H1 (cell line): ENCODE measurements at regions not wholly inside any gene's neighbourhood (a gene's known extent, or its start where the extent isn't known, plus 50 kb on each side); places are given as distances from the start of the nearest gene placed in this dataset.

Experiments used
- CTCF ChIA-PET: fragments of 300-600 bp; sonication (Branson Sonifier 250); formaldehyde crosslinking; loops from one replicate; lab custom pipeline; 2021; ENCODE audit not compliant: partially characterized antibody; lab: Charles Lee
- POLR2A ChIA-PET: fragments of 300-600 bp; sonication (Branson Sonifier 250); formaldehyde crosslinking; loops from one replicate; lab custom pipeline; 2021; ENCODE audit warnings: inconsistent platforms; ENCODE audit not compliant: partially characterized antibody; lab: Charles Lee
- DNase-seq, 2 experiments: peaks; one replicate each; pipeline versions ENCODE4 v3.0.0 to v3.0.0-alpha.2; 2010 to 2022; ENCODE audit warnings: low spot score in 2 of 2, low read depth in 1 of 2, mixed read lengths in 1 of 2
- FAIRE-seq: peaks from 2 replicates; lab custom pipeline; 2011; peaks lifted over from hg19 to GRCh38; lab: Jason Lieb, UNC
- H2AFZ ChIP-seq: 2 replicates; pipeline ENCODE4 v1.8.1; 2012; ENCODE audit warnings: low read length, inconsistent platforms
- H2AK5ac ChIP-seq: 2 replicates; pipeline ENCODE4 v1.6.1; 2013; ENCODE audit warnings: low read depth, low read length
- H2BK120ac ChIP-seq: replicated peaks from 2 replicates; pipeline ENCODE3; 2013; ENCODE audit warnings: low read depth, low read length, inconsistent platforms
- H2BK12ac ChIP-seq: 2 replicates; pipeline ENCODE4 v1.6.1; 2013; ENCODE audit warnings: low read depth, low read length
- H2BK15ac ChIP-seq: 2 replicates; pipeline ENCODE4 v1.6.1; 2013; ENCODE audit warnings: low read length
- H2BK20ac ChIP-seq: 2 replicates; pipeline ENCODE4 v1.6.1; 2013; ENCODE audit warnings: low read length
- H2BK5ac ChIP-seq: 2 replicates; pipeline ENCODE4 v1.6.1; 2013; ENCODE audit warnings: low read depth, low read length
- H3K14ac ChIP-seq: 2 replicates; pipeline ENCODE4 v1.6.1; 2013; ENCODE audit warnings: inconsistent platforms; ENCODE audit not compliant: insufficient read length
- H3K18ac ChIP-seq: 2 replicates; pipeline ENCODE4 v1.6.1; 2013; ENCODE audit warnings: low read length; ENCODE audit errors: extremely low read depth
- H3K23ac ChIP-seq: 2 replicates; pipeline ENCODE4 v1.6.1; 2013; ENCODE audit warnings: inconsistent platforms; ENCODE audit not compliant: insufficient read length
- H3K23me2 ChIP-seq: 2 replicates; pipeline ENCODE4 v1.6.1; 2013; ENCODE audit warnings: low read depth, low read length
- H3K27ac ChIP-seq: 2 replicates; pipeline ENCODE4 v1.6.1; 2011; ENCODE audit warnings: low read depth, low read length, inconsistent platforms
- H3K27me3 ChIP-seq, 4 experiments: replicated peaks in 1 of 4; 1 replicate in 1 of 4; 2 replicates in 3 of 4; pipeline versions ENCODE4 v1.6.1 to v1.8.1; 2011 to 2013; ENCODE audit warnings: low read length in 3 of 4, mild to moderate bottlenecking in 3 of 4, inconsistent platforms in 2 of 4, mixed read lengths in 2 of 4, moderate library complexity in 1 of 4; ENCODE audit not compliant: control insufficient read depth in 3 of 4, insufficient read depth in 3 of 4; ENCODE audit errors: extremely low read depth in 1 of 4
- H3K36me3 ChIP-seq, 4 experiments: 2 replicates each; pipeline versions ENCODE4 v1.6.1 to v1.8.1; 2011 to 2013; ENCODE audit warnings: mild to moderate bottlenecking in 4 of 4, low read length in 3 of 4, moderate library complexity in 2 of 4, control low read depth in 1 of 4, inconsistent platforms in 1 of 4; ENCODE audit not compliant: insufficient read depth in 4 of 4, control insufficient read depth in 2 of 4
- H3K4ac ChIP-seq: replicated peaks from 2 replicates; pipeline ENCODE3; 2013; ENCODE audit warnings: low read length, low read depth, mixed read lengths, inconsistent platforms; ENCODE audit not compliant: insufficient read length
- H3K4me1 ChIP-seq, 4 experiments: replicated peaks in 1 of 4; 1 replicate in 1 of 4; 2 replicates in 3 of 4; pipeline versions ENCODE4 v1.6.1 to v1.8.1; 2011 to 2013; ENCODE audit warnings: low read length in 3 of 4, inconsistent platforms in 2 of 4, mixed read lengths in 1 of 4; ENCODE audit not compliant: insufficient read depth in 4 of 4, control insufficient read depth in 3 of 4
- H3K4me2 ChIP-seq, 2 experiments: 2 replicates each; pipeline versions ENCODE4 v1.6.1 to v1.8.1; 2011 to 2013; ENCODE audit warnings: low read depth in 2 of 2, low read length in 2 of 2, control low read depth in 1 of 2, inconsistent platforms in 1 of 2, mild to moderate bottlenecking in 1 of 2; ENCODE audit not compliant: insufficient read depth in 1 of 2
- H3K4me3 ChIP-seq, 4 experiments: fragments of 200-600, 300-600 bp in 1 of 4; sonication (generic), shearing (Covaris generic), sonication (Bioruptor Twin) in 1 of 4; 2 replicates each; pipeline versions ENCODE4 v1.5.1 to v1.8.1; 2011 to 2016; ENCODE audit warnings: low read length in 4 of 4, low read depth in 3 of 4, control low read depth in 2 of 4, inconsistent platforms in 2 of 4, mild to moderate bottlenecking in 2 of 4, mixed read lengths in 1 of 4, moderate library complexity in 1 of 4; ENCODE audit not compliant: insufficient read depth in 2 of 4; ENCODE audit errors: extremely low read depth in 1 of 4
- H3K56ac ChIP-seq: replicated peaks from 2 replicates; pipeline ENCODE3; 2013; ENCODE audit warnings: low read depth, mild to moderate bottlenecking, mixed read lengths, low read length, inconsistent platforms; ENCODE audit not compliant: insufficient read length
- H3K79me1 ChIP-seq: 2 replicates; pipeline ENCODE4 v1.6.1; 2013; ENCODE audit warnings: low read depth, low read length, control low read depth
- H3K79me2 ChIP-seq, 2 experiments: 2 replicates each; pipeline versions ENCODE4 v1.6.1 to v1.8.1; 2012 to 2013; ENCODE audit warnings: low read length in 2 of 2, mild to moderate bottlenecking in 2 of 2, inconsistent platforms in 1 of 2; ENCODE audit not compliant: insufficient read depth in 2 of 2, control insufficient read depth in 1 of 2
- H3K9ac ChIP-seq, 4 experiments: replicated peaks in 1 of 4; 1 replicate in 1 of 4; 2 replicates in 3 of 4; pipeline versions ENCODE4 v1.6.1 to v1.8.1; 2011 to 2013; ENCODE audit warnings: low read depth in 3 of 4, low read length in 3 of 4, control low read depth in 2 of 4, mild to moderate bottlenecking in 2 of 4, moderate library complexity in 2 of 4, inconsistent platforms in 1 of 4; ENCODE audit errors: extremely low read depth in 1 of 4
- H3K9me3 ChIP-seq, 2 experiments: 2 replicates each; pipeline versions ENCODE4 v1.6.1 to v1.8.1; 2012 to 2013; ENCODE audit warnings: mild to moderate bottlenecking in 2 of 2, moderate library complexity in 2 of 2, control low read depth in 1 of 2, inconsistent platforms in 1 of 2, low read depth in 1 of 2, low read length in 1 of 2, mixed read lengths in 1 of 2; ENCODE audit not compliant: insufficient read depth in 2 of 2
- H4K20me1 ChIP-seq, 2 experiments: replicated peaks in 1 of 2; 2 replicates each; pipeline versions ENCODE3 to v1.8.1; 2011 to 2013; ENCODE audit warnings: inconsistent platforms in 2 of 2, low read length in 2 of 2, mild to moderate bottlenecking in 1 of 2; ENCODE audit not compliant: insufficient read depth in 2 of 2, control insufficient read depth in 1 of 2
- H4K5ac ChIP-seq: 2 replicates; pipeline ENCODE4 v1.6.1; 2013; ENCODE audit warnings: low read length, low read depth, mixed read lengths, inconsistent platforms; ENCODE audit not compliant: insufficient read length
- H4K8ac ChIP-seq: 2 replicates; pipeline ENCODE4 v1.8.0; 2013; ENCODE audit warnings: mild to moderate bottlenecking, moderate library complexity, low read length, inconsistent platforms; ENCODE audit not compliant: insufficient read depth; ENCODE audit errors: extremely low read depth
- H4K91ac ChIP-seq: replicated peaks from 2 replicates; pipeline ENCODE3; 2013; ENCODE audit warnings: low read length, mixed read lengths, inconsistent platforms; ENCODE audit not compliant: insufficient read length
- ASH2L ChIP-seq: fragments of 200-600, 300-600 bp; sonication (generic); IDR thresholded peaks from one replicate; pipeline ENCODE4 v1.7.1; 2017; ENCODE audit warnings: low read length
- CBX5 ChIP-seq: fragments of 300-800, 300-1000 bp; sonication (generic); IDR thresholded peaks from 2 replicates; pipeline ENCODE4 v1.7.1; 2016; ENCODE audit warnings: antibody characterized with exemption, low read length, low read depth
- CBX8 ChIP-seq: fragments of 300-800, 300-1000 bp; sonication (generic); IDR thresholded peaks from 2 replicates; pipeline ENCODE4 v1.7.1; 2016; ENCODE audit warnings: low read depth, low read length, borderline replicate concordance
- CEBPB ChIP-seq: IDR thresholded peaks from 2 replicates; pipeline ENCODE4 v1.6.1; 2012; ENCODE audit warnings: low read depth, low read length
- EGR1 ChIP-seq: IDR thresholded peaks from 2 replicates; pipeline ENCODE4 v1.6.1; 2011; ENCODE audit warnings: low read depth, low read length, borderline replicate concordance
- HDAC2 ChIP-seq, 2 experiments: fragments of 300-600 bp in 1 of 2; sonication (generic) in 1 of 2; IDR thresholded peaks; 2 replicates each; pipeline ENCODE4 v1.6.1; 2011 to 2012; ENCODE audit warnings: low read depth in 2 of 2, low read length in 2 of 2, mild to moderate bottlenecking in 2 of 2, moderate library complexity in 2 of 2, borderline replicate concordance in 1 of 2, inconsistent platforms in 1 of 2
- KDM5A ChIP-seq: fragments of 200-600 bp; IDR thresholded peaks from 2 replicates; pipeline ENCODE4 v1.7.1; 2012; ENCODE audit warnings: mild to moderate bottlenecking, low read length, inconsistent platforms, mixed read lengths
- NRF1 ChIP-seq: IDR thresholded peaks from 2 replicates; pipeline ENCODE4 v1.6.1; 2011; ENCODE audit warnings: mild to moderate bottlenecking, low read depth, low read length, improper control_type of control experiment
- RFX5 ChIP-seq: IDR thresholded peaks from 2 replicates; pipeline ENCODE4 v1.6.1; 2011; ENCODE audit warnings: low read depth, low read length, improper control_type of control experiment, borderline replicate concordance
- SIN3A ChIP-seq, 2 experiments: IDR thresholded peaks in 1 of 2; conservative IDR thresholded peaks in 1 of 2; 2 replicates each; pipeline ENCODE4 v1.6.1; 2011 to 2012; ENCODE audit warnings: low read length in 2 of 2, improper control_type of control experiment in 1 of 2, low read depth in 1 of 2, mild to moderate bottlenecking in 1 of 2
- SUZ12 ChIP-seq: fragments of 200-600 bp; sonication (generic); IDR thresholded peaks from 2 replicates; pipeline ENCODE4 v1.6.1; 2012; ENCODE audit warnings: mild to moderate bottlenecking, inconsistent platforms, low read length, moderate library complexity, mixed read lengths
- TEAD4 ChIP-seq: IDR thresholded peaks from 2 replicates; pipeline ENCODE4 v1.6.1; 2012; ENCODE audit warnings: low read depth, low read length, inconsistent platforms, mixed read lengths
- ZNF274 ChIP-seq: IDR thresholded peaks from 2 replicates; pipeline ENCODE4 v1.7.0; 2012; ENCODE audit warnings: low read length, borderline replicate concordance; ENCODE audit errors: extremely low read depth
- WGBS, 2 experiments: shearing (Covaris generic) in 1 of 2; methylation state at CpG; one replicate each; pipeline versions ENCODE4 v1.1.6 to v1.1.7; 2013 to 2015; ENCODE audit warnings: low lambda C conversion rate in 2 of 2, mixed read lengths in 2 of 2, inconsistent platforms in 1 of 2, low coverage in 1 of 2, missing lambda C conversion rate in 1 of 2; ENCODE audit not compliant: insufficient replicate concordance in 2 of 2, insufficient coverage in 1 of 2, insufficient read length in 1 of 2; ENCODE audit errors: extremely low coverage in 1 of 2, missing lambda C conversion rate in 1 of 2; 5-methylcytosine and 5-hydroxymethylcytosine counted together
- TF ChIP-seq, protein P1 (sequence below): IDR thresholded peaks from 2 replicates; pipeline ENCODE4 v1.6.1; 2011; ENCODE audit warnings: low read length, improper control_type of control experiment

- ChIA-PET CTCF (no interaction called here), POLR2A (no interaction called here)
- Histone ChIP-seq H2AFZ (no peak overlapping the region), H3K4me2 (no peak overlapping the region), H3K36me3 (no peaks in the 10 kb centered on the region), H2AK5ac (no peak overlapping the region), H3K79me1 (no peaks in the 10 kb centered on the region), H3K18ac (no peak overlapping the region), H3K27ac (no peak overlapping the region), H2BK15ac (no peak overlapping the region), H3K4ac (no peak overlapping the region), H2BK5ac (no peak overlapping the region), H2BK120ac (no peak overlapping the region), H3K27me3 (no peaks in the 10 kb centered on the region), H3K14ac (no peak overlapping the region), H3K4me3 (no peak overlapping the region), H4K5ac (no peak overlapping the region), H3K9me3 (no peaks in the 10 kb centered on the region), H4K91ac (no peak overlapping the region), H2BK12ac (no peak overlapping the region), H3K23me2 (no peaks in the 10 kb centered on the region), H3K56ac (no peak overlapping the region), H3K23ac (no peak overlapping the region), H2BK20ac (no peak overlapping the region), H3K4me1 (no peaks in the 10 kb centered on the region), H4K20me1 (no peaks in the 10 kb centered on the region), H4K8ac (no peak overlapping the region), H3K79me2 (no peaks in the 10 kb centered on the region), H3K9ac (no peak overlapping the region)
- FAIRE-seq (no peak), DNase-seq (no peak)
- WGBS, 2 experiments, result 89% methylated on average over 1 of the region's 1 CpG; no CpG with 5 or more reads in 1 of the 2 experiments
- TF ChIP-seq EGR1 (no peak), CEBPB (no peak), KDM5A (no peak), ZNF274 (no peak), SUZ12 (no peak), HDAC2 (IDR thresholded peaks at IDR 0.05; ENCODE audit: borderline replicate concordance in 1 of 2, low read depth in 2 of 2, low read length in 2 of 2) (no peak), CBX8 (no peak), SIN3A (conservative IDR thresholded peaks at IDR 0.05 in 1 of 2, IDR thresholded peaks at IDR 0.05 in 1 of 2; ENCODE audit: low read depth in 1 of 2, low read length in 2 of 2) (no peak), NRF1 (no peak), TEAD4 (no peak), RFX5 (no peak), CBX5 (no peak), ASH2L (no peak)
- TF ChIP-seq, protein P1, sequence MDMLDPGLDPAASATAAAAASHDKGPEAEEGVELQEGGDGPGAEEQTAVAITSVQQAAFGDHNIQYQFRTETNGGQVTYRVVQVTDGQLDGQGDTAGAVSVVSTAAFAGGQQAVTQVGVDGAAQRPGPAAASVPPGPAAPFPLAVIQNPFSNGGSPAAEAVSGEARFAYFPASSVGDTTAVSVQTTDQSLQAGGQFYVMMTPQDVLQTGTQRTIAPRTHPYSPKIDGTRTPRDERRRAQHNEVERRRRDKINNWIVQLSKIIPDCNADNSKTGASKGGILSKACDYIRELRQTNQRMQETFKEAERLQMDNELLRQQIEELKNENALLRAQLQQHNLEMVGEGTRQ, result no peak
Measured at GRCh38 chr9:13626601-13627000, 347.1 kb upstream of the MPDZ start.
